ENCODE measurements at regions not wholly inside any gene's neighbourhood (a gene's known extent, or its start where the extent isn't known, plus 50 kb on each side); places are given as distances from the start of the nearest gene placed in this dataset.

GRCh38 chr13:40464337-40465014 lies 202.0 kb downstream of the FOXO1 start:
- TF ChIP-seq CTCF (IDR thresholded peaks at IDR 0.05) (no peak), POLR2A (IDR thresholded peaks at IDR 0.05) (no peak)

Measured in right lobe of liver (tissue), 4 donors.